SK-N-SH (cell line): ENCODE measurements at regions not wholly inside any gene's neighbourhood (a gene's known extent, or its start where the extent isn't known, plus 50 kb on each side); places are given as distances from the start of the nearest gene placed in this dataset.

ENCODE experiments used
- CTCF ChIA-PET: fragments of 300-600, 350-600 bp; formaldehyde crosslinking; extraction: SDS; loops from one replicate; lab custom pipeline; 2021; lab: Yijun Ruan, JAX
- POLR2A ChIA-PET: fragments of 350-600 bp; sonication (Branson Sonifier 250); formaldehyde crosslinking; extraction: SDS; loops from one replicate; lab custom pipeline; 2020; ENCODE audit warnings: antibody characterized with exemption, inconsistent platforms; lab: Yijun Ruan, JAX
- DNase-seq: peaks from one replicate; pipeline ENCODE4 v3.0.0; 2012
- H2AFZ ChIP-seq: fragments of 200-600 bp; sonication (generic); 2 replicates; pipeline ENCODE4 v1.8.1; 2016; ENCODE audit warnings: antibody characterized with exemption, mild to moderate bottlenecking, low read depth
- H3F3A ChIP-seq: fragments of 200-600 bp; sonication (generic); replicated peaks from 2 replicates; pipeline ENCODE3; 2016; ENCODE audit warnings: antibody characterized with exemption, mild to moderate bottlenecking; ENCODE audit not compliant: insufficient read depth
- H3K27ac ChIP-seq, 2 experiments: fragments of 200-500 bp in 1 of 2; fragments of 200-600 bp in 1 of 2; sonication (Bioruptor generic) in 1 of 2; sonication (generic), shearing (Covaris generic) in 1 of 2; 2 replicates each; pipeline versions ENCODE4 v1.5.1 to v1.6.1; 2014 to 2016; ENCODE audit warnings: low read depth in 2 of 2, inconsistent platforms in 1 of 2, low read length in 1 of 2, mild to moderate bottlenecking in 1 of 2, mixed read lengths in 1 of 2
- H3K27me3 ChIP-seq: fragments of 200-600 bp; sonication (generic), shearing (Covaris generic); 2 replicates; pipeline ENCODE4 v1.6.1; 2016; ENCODE audit warnings: mixed run types; ENCODE audit not compliant: insufficient read depth
- H3K36me3 ChIP-seq, 2 experiments: fragments of 200-500 bp in 1 of 2; fragments of 200-600 bp in 1 of 2; sonication (Bioruptor generic) in 1 of 2; sonication (generic) in 1 of 2; replicated peaks in 1 of 2; 2 replicates each; pipeline versions ENCODE3 to v1.5.1; 2014 to 2016; ENCODE audit warnings: low read length in 1 of 2, mild to moderate bottlenecking in 1 of 2; ENCODE audit not compliant: insufficient read depth in 2 of 2, control insufficient read depth in 1 of 2
- H3K4me1 ChIP-seq, 2 experiments: fragments of 200-500 bp in 1 of 2; fragments of 200-600 bp in 1 of 2; sonication (Bioruptor generic) in 1 of 2; sonication (generic), shearing (Covaris generic) in 1 of 2; 2 replicates each; pipeline versions ENCODE4 v1.5.1 to v1.6.1; 2014 to 2016; ENCODE audit warnings: low read depth in 1 of 2, low read length in 1 of 2, mixed run types in 1 of 2; ENCODE audit not compliant: insufficient read depth in 2 of 2, control insufficient read depth in 1 of 2
- H3K4me2 ChIP-seq: fragments of 200-600 bp; sonication (generic), shearing (Covaris generic); 2 replicates; pipeline ENCODE4 v1.6.1; 2017; ENCODE audit warnings: mixed run types
- H3K4me3 ChIP-seq, 2 experiments: fragments of 200-500 bp in 1 of 2; fragments of 200-600 bp in 1 of 2; sonication (Bioruptor generic) in 1 of 2; sonication (generic), shearing (Covaris generic) in 1 of 2; 2 replicates each; pipeline versions ENCODE4 v1.5.1 to v1.8.1; 2014 to 2016; ENCODE audit warnings: low read depth in 2 of 2, inconsistent platforms in 1 of 2, low read length in 1 of 2, mild to moderate bottlenecking in 1 of 2, mixed read lengths in 1 of 2, moderate library complexity in 1 of 2
- H3K79me2 ChIP-seq: fragments of 200-600 bp; sonication (generic); 2 replicates; pipeline ENCODE4 v1.8.1; 2017; ENCODE audit warnings: mild to moderate bottlenecking; ENCODE audit not compliant: insufficient read depth
- H3K9ac ChIP-seq: fragments of 200-600 bp; sonication (generic); 2 replicates; pipeline ENCODE4 v1.6.1; 2017; ENCODE audit warnings: mixed run types
- H3K9me2 ChIP-seq: fragments of 200-600 bp; sonication (generic); 2 replicates; pipeline ENCODE4 v1.6.1; 2017; ENCODE audit warnings: mixed run types
- H3K9me3 ChIP-seq: fragments of 200-600 bp; sonication (generic); 2 replicates; pipeline ENCODE4 v1.6.1; 2017; ENCODE audit warnings: mixed run types, mild to moderate bottlenecking, moderate library complexity
- H4K20me1 ChIP-seq: fragments of 200-600 bp; sonication (generic); 2 replicates; pipeline ENCODE4 v1.6.1; 2017; ENCODE audit warnings: mild to moderate bottlenecking, mixed run types; ENCODE audit not compliant: insufficient read depth
- CTCF ChIP-seq: fragments of 200-600 bp; sonication (generic); IDR thresholded peaks from 2 replicates; pipeline ENCODE4 v1.6.1; 2017; ENCODE audit warnings: antibody characterized with exemption, mild to moderate bottlenecking, moderate library complexity
- EP300 ChIP-seq, 2 experiments: IDR thresholded peaks; 2 replicates each; pipeline versions ENCODE4 v1.4.0 to v1.6.1; 2012; ENCODE audit warnings: borderline replicate concordance in 1 of 2, low read depth in 1 of 2, low read length in 1 of 2
- EZH2phosphoT487 ChIP-seq: fragments of 200-600 bp; sonication (generic); IDR thresholded peaks from 2 replicates; pipeline ENCODE4 v1.6.1; 2017; ENCODE audit warnings: low read depth, mixed run types, mild to moderate bottlenecking, antibody characterized with exemption, moderate library complexity, borderline replicate concordance
- FOXJ3 ChIP-seq: sonication (generic); formaldehyde crosslinking; IDR thresholded peaks from 2 replicates; pipeline ENCODE4 v1.5.1; 2020; ENCODE audit warnings: mild to moderate bottlenecking, missing genetic modification reagents
- IRF3 ChIP-seq: fragments of 150-350 bp; IDR thresholded peaks from 2 replicates; pipeline ENCODE4 v1.6.1; 2016; ENCODE audit warnings: mild to moderate bottlenecking, low read depth, low read length
- JUND ChIP-seq: IDR thresholded peaks from 2 replicates; pipeline ENCODE4 v1.4.0; 2012
- MXI1 ChIP-seq: IDR thresholded peaks from 2 replicates; pipeline ENCODE4 v1.6.1; 2012; ENCODE audit warnings: mild to moderate bottlenecking, low read depth, low read length, improper control_type of control experiment
- NRF1 ChIP-seq: IDR thresholded peaks from 2 replicates; pipeline ENCODE4 v1.6.1; 2012; ENCODE audit warnings: low read depth, mild to moderate bottlenecking, low read length
- PBX3 ChIP-seq: IDR thresholded peaks from 2 replicates; pipeline ENCODE4; 2012
- RAD21 ChIP-seq: IDR thresholded peaks from 2 replicates; pipeline ENCODE4 v1.6.1; 2012; ENCODE audit warnings: mild to moderate bottlenecking, low read length
- SIN3A ChIP-seq: IDR thresholded peaks from 2 replicates; pipeline ENCODE4 v1.6.1; 2012; ENCODE audit warnings: low read depth, mild to moderate bottlenecking, low read length, moderate library complexity, borderline replicate concordance
- SMC3 ChIP-seq: IDR thresholded peaks from 2 replicates; pipeline ENCODE4 v1.6.1; 2012; ENCODE audit warnings: low read depth, low read length, improper control_type of control experiment
- TCF12 ChIP-seq: IDR thresholded peaks from 2 replicates; pipeline ENCODE4 v1.4.0; 2012
- USF2 ChIP-seq: fragments of 150-350 bp; IDR thresholded peaks from 2 replicates; pipeline ENCODE4 v1.6.1; 2017; ENCODE audit warnings: antibody characterized with exemption, low read length, low read depth, borderline replicate concordance
- TF ChIP-seq, protein P1 (sequence below): IDR thresholded peaks from 2 replicates; pipeline ENCODE4 v1.4.0; 2012; ENCODE audit warnings: low read depth
- TF ChIP-seq, protein P2 (sequence below): IDR thresholded peaks from 2 replicates; pipeline ENCODE4 v1.4.0; 2012; ENCODE audit warnings: low read depth, borderline replicate concordance

DNA sequence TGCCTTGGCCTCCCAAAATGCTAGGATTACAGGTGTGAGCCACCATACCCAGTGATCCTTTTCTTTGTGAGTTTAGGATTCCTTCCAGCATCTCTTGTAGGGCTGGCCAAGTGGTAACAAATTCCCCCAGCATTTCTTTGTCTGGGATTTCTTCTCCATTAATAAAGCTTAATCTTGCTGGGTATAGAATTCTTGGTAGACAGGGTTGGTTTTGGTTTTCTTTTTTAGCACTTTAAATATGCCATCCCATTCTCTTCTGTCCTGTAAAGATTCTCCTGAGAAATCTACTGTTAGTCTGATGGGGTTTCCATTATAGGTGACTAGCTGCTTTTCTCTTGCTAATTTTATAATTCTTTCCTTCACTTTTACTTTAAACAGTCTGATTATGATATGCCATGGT, 173.0 kb upstream of the TOM1L1 start:
- Histone ChIP-seq H3K27me3 (no peaks in the 10 kb centered on the region), H3K27ac (no peak overlapping the region), H3F3A (no peaks in the 10 kb centered on the region), H2AFZ (no peak overlapping the region), H3K9ac (no peak overlapping the region), H3K36me3 (no peaks in the 10 kb centered on the region), H4K20me1 (no peaks in the 10 kb centered on the region), H3K4me1 (no peaks in the 10 kb centered on the region), H3K4me3 (no peak overlapping the region), H3K4me2 (no peak overlapping the region), H3K79me2 (no peaks in the 10 kb centered on the region), H3K9me2 (no peaks in the 10 kb centered on the region), H3K9me3 (peaks cover 39% of the 10 kb centered on the region; the same call in 1 of the 2 replicates)
- TF ChIP-seq USF2, result no peak
- no peak for TF ChIP-seq PBX3
- TF ChIP-seq SMC3, result no peak
- TF ChIP-seq IRF3, result no peak
- no peak for TF ChIP-seq NRF1
- DNase-seq, result no peak
- ChIA-PET CTCF (no interaction called here), POLR2A (no interaction called here)

DNA sequence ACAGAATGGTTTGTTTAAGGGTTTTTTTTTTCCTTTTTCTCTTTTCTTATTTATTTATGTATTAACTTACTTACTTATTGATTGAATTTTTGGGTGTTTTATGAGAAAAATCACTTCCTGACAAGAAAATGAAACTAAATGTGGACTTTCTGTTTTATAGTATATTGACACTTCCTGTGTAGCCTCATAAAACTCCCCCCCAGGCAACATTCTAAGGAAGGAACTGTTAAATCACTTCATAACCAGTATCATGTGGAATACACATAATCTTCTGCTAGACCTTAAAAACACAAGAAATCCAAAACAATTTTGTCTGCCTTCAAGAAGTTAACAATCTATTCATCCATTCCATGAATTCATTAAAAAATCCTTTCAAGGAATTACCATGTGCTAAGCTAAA, 164.1 kb upstream of the TOM1L1 start:
- Histone ChIP-seq H3K27me3 (no peaks in the 10 kb centered on the region), H4K20me1 (no peaks in the 10 kb centered on the region), H2AFZ (no peak overlapping the region), H3K9me2 (no peaks in the 10 kb centered on the region), H3K4me1 (no peaks in the 10 kb centered on the region), H3K4me3 (no peak overlapping the region), H3K9ac (no peak overlapping the region), H3F3A (no peaks in the 10 kb centered on the region), H3K79me2 (no peaks in the 10 kb centered on the region), H3K36me3 (no peaks in the 10 kb centered on the region), H3K9me3 (peaks cover 13% of the 10 kb centered on the region; the same call in 1 of the 2 replicates), H3K4me2 (no peak overlapping the region), H3K27ac (no peak overlapping the region)
- TF ChIP-seq, protein P1, sequence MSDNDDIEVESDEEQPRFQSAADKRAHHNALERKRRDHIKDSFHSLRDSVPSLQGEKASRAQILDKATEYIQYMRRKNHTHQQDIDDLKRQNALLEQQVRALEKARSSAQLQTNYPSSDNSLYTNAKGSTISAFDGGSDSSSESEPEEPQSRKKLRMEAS, result no peak
- TF ChIP-seq IRF3 (no peak), EZH2phosphoT487 (no peak), NRF1 (no peak), JUND (no peak), RAD21 (no peak), TCF12 (no peak), MXI1 (no peak), SIN3A (no peak), FOXJ3 (no peak), CTCF (no peak), EP300 (IDR thresholded peaks at IDR 0.05; ENCODE audit: borderline replicate concordance in 1 of 2, low read depth in 1 of 2, low read length in 1 of 2) (no peak)
- TF ChIP-seq, protein P2, sequence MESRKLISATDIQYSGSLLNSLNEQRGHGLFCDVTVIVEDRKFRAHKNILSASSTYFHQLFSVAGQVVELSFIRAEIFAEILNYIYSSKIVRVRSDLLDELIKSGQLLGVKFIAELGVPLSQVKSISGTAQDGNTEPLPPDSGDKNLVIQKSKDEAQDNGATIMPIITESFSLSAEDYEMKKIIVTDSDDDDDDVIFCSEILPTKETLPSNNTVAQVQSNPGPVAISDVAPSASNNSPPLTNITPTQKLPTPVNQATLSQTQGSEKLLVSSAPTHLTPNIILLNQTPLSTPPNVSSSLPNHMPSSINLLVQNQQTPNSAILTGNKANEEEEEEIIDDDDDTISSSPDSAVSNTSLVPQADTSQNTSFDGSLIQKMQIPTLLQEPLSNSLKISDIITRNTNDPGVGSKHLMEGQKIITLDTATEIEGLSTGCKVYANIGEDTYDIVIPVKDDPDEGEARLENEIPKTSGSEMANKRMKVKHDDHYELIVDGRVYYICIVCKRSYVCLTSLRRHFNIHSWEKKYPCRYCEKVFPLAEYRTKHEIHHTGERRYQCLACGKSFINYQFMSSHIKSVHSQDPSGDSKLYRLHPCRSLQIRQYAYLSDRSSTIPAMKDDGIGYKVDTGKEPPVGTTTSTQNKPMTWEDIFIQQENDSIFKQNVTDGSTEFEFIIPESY, result no peak
- no peak for DNase-seq
- ChIA-PET POLR2A (no interaction called here), CTCF (no interaction called here)
